22Rv1 (cell line): ENCODE measurements at regions not wholly inside any gene's neighbourhood (a gene's known extent, or its start where the extent isn't known, plus 50 kb on each side); places are given as distances from the start of the nearest gene placed in this dataset.

ENCODE experiments used
- CTCF ChIP-seq: fragments of 450-650 bp; IDR thresholded peaks from 2 replicates; pipeline ENCODE4 v1.5.1; 2017; ENCODE audit warnings: mild to moderate bottlenecking
- ZFX ChIP-seq: fragments of 450-650 bp; IDR thresholded peaks from 2 replicates; pipeline ENCODE4 v1.6.1; 2017; ENCODE audit warnings: antibody characterized with exemption, borderline replicate concordance

- TF ChIP-seq CTCF (peak; percentile 53), ZFX (no peak)
Measured at GRCh38 chr4:10893395-10893794, 208.8 kb upstream of the CLNK start.
